Cardiac muscle cell (in vitro differentiated cells and primary cell): ENCODE measurements at regions not wholly inside any gene's neighbourhood (a gene's known extent, or its start where the extent isn't known, plus 50 kb on each side); places are given as distances from the start of the nearest gene placed in this dataset.

ENCODE experiments used
- DNase-seq, 2 donors: peaks; one replicate each; pipeline versions ENCODE4 v3.0.0 to v3.0.0-alpha.2; 2010 to 2017; ENCODE audit warnings: low read depth in 1 of 2, low spot score in 1 of 2
- H3K27ac ChIP-seq: fragments of 200-600 bp; sonication (generic); 2 replicates; pipeline ENCODE4 v1.5.1; 2016
- H3K27me3 ChIP-seq: fragments of 200-600 bp; sonication (generic); 2 replicates; pipeline ENCODE4 v1.6.0; 2016; ENCODE audit warnings: control low read depth
- H3K36me3 ChIP-seq: fragments of 200-600 bp; sonication (generic); 2 replicates; pipeline ENCODE4 v1.5.1; 2016; ENCODE audit warnings: control low read depth
- H3K4me1 ChIP-seq: fragments of 200-600 bp; sonication (generic); 2 replicates; pipeline ENCODE4 v1.8.1; 2017; ENCODE audit warnings: low read depth, mild to moderate bottlenecking, mixed run types
- H3K4me3 ChIP-seq: fragments of 200-600 bp; sonication (generic); 2 replicates; pipeline ENCODE4 v1.5.1; 2016; ENCODE audit warnings: mild to moderate bottlenecking
- H3K9me3 ChIP-seq: fragments of 200-600 bp; sonication (generic); 2 replicates; pipeline ENCODE4 v1.5.1; 2017; ENCODE audit warnings: low read depth, mild to moderate bottlenecking, control low read depth
- TF ChIP-seq, protein P1 (sequence below): IDR thresholded peaks from 2 replicates; pipeline ENCODE4 v1.5.1; 2012; ENCODE audit warnings: low read depth, mild to moderate bottlenecking, low read length

DNA sequence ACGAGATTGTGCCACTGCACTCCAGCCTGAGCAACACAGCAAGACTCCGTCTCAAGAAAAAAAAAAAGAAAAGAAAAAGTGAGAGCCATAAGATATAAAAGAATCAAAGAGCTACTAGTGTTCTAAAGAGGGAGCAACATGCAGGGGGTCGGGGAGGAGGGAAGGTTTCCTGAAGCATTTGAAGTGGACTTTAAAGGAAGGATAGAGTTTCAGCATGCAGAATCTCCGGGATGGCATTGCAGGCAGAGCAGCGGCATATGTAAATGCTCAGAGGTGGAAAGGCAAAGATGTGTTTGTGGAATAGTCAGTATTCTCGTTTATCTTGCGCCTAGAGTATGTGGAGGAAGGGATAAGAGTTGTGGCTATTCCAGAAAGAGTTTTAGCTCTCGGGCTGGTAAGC is 447.6 kb upstream of the NFE2L3 start:
- TF ChIP-seq, protein P1, sequence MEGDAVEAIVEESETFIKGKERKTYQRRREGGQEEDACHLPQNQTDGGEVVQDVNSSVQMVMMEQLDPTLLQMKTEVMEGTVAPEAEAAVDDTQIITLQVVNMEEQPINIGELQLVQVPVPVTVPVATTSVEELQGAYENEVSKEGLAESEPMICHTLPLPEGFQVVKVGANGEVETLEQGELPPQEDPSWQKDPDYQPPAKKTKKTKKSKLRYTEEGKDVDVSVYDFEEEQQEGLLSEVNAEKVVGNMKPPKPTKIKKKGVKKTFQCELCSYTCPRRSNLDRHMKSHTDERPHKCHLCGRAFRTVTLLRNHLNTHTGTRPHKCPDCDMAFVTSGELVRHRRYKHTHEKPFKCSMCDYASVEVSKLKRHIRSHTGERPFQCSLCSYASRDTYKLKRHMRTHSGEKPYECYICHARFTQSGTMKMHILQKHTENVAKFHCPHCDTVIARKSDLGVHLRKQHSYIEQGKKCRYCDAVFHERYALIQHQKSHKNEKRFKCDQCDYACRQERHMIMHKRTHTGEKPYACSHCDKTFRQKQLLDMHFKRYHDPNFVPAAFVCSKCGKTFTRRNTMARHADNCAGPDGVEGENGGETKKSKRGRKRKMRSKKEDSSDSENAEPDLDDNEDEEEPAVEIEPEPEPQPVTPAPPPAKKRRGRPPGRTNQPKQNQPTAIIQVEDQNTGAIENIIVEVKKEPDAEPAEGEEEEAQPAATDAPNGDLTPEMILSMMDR: no peak
- DNase-seq: no peak
- no peak overlapping the region for H3K4me3 ChIP-seq

GRCh38 chr7:25706764-25707163 is 445.2 kb upstream of the NFE2L3 start:
- no peak for DNase-seq
- H3K4me3 ChIP-seq: no peak overlapping the region
- no peaks in the 10 kb centered on the region for H3K27me3 ChIP-seq
- H3K36me3 ChIP-seq: no peaks in the 10 kb centered on the region
- H3K27ac ChIP-seq: no peak overlapping the region
- H3K4me1 ChIP-seq: no peaks in the 10 kb centered on the region
- H3K9me3 ChIP-seq: no peaks in the 10 kb centered on the region
- TF ChIP-seq, protein P1: no peak

More for the DNA sequence above, 447.6 kb upstream of the NFE2L3 start:
- no peaks in the 10 kb centered on the region for H3K36me3 ChIP-seq
- H3K4me1 ChIP-seq: no peaks in the 10 kb centered on the region
- H3K27me3 ChIP-seq: no peaks in the 10 kb centered on the region
- H3K27ac ChIP-seq: no peak overlapping the region
- H3K9me3 ChIP-seq: no peaks in the 10 kb centered on the region

DNA sequence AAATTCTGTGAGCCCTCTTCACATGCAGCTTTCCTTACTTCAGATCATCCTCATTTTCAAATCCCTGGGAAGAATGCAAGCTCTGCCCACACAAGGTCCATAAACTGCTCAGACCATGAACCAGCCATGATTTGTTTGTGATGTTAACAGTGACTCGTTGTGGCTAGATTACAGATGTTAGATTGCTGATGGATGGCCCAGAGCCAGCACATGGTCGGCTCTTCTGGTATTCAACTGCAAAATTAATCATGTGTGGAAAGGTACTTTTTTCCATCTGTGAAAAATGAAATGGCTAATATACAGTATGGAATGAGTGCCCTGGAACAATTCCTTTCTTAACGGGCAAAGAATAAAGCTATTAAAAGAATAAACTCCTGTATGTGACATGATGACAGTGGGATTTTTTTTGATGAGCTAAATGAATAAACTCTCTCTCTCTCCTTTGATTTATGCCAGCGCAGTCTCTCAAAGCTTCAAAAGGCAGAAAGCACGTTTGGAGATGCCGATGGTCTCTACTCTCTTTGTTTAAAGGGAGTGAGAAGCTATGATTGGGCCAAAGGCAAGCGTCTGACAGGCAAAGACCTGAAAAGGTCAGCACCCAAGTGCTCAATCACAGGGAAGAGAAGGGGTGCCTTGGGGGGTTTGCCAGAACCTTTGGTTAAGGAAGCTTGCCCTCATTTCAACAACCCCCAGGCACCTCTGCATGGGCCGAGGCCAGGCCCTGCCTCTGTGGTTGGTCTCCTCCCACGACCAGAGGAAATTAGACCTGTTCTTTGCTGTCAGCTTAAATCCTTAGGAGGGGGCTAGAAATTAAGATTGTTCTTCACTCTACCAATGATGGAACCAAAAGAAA is 444.0 kb upstream of the NFE2L3 start:
- TF ChIP-seq, protein P1: no peak
- no peak overlapping the region for H3K27ac ChIP-seq

DNA sequence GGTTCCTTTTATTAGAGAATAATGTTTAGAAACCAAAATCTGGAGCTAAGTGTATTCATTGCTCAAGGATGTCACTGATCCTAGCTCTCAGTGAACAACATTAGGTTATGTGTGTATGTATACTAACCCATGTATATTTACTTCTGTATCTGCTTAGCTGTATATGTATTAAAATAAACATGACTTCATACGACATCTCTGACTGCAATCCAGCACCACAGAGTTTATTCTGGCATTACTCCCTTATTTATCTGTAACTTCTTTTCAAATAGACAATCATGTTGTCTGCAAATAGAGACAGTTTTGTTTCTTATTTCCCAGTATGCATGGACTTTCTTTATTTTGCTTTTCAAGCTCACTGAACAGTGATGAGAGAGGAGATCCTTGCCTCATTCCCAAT is 441.0 kb upstream of the NFE2L3 start:
- Histone ChIP-seq H3K27me3 (no peaks in the 10 kb centered on the region), H3K4me1 (peaks cover 6% of the 10 kb centered on the region), H3K9me3 (no peaks in the 10 kb centered on the region), H3K27ac (no peak overlapping the region), H3K4me3 (no peak overlapping the region), H3K36me3 (no peaks in the 10 kb centered on the region)
- DNase-seq: no peak
- TF ChIP-seq, protein P1: no peak

More for the DNA sequence above, 444.0 kb upstream of the NFE2L3 start:
- Histone ChIP-seq H3K36me3 (no peaks in the 10 kb centered on the region), H3K4me3 (no peak overlapping the region), H3K27me3 (no peaks in the 10 kb centered on the region), H3K9me3 (no peaks in the 10 kb centered on the region), H3K4me1 (peaks cover 6% of the 10 kb centered on the region)
- DNase-seq: peak in 1 of 2 donors; percentile 36

DNA sequence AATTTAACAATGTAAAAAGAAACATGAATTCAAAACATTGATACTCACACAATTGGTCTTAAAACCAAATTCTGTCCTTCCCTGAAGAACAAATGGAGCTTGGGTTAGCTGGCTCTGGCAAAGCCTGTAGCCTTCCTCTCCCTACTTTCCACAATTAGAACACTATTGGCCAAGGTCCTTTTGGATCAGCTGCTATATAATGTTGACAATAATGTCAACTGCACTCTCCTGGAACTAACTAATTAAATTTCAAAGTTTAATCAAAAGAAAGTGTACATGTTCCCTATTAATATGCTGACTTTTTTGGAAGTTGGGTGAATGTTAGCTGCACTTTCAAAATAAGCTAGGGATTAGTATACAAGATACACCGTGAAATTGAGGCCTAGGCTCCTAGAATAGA is 440.1 kb upstream of the NFE2L3 start:
- TF ChIP-seq, protein P1: no peak
- H3K36me3 ChIP-seq: no peaks in the 10 kb centered on the region
- H3K27me3 ChIP-seq: no peaks in the 10 kb centered on the region
- no peak overlapping the region for H3K27ac ChIP-seq
- no peak for DNase-seq
- H3K9me3 ChIP-seq: no peaks in the 10 kb centered on the region
- H3K4me3 ChIP-seq: no peak overlapping the region
- peaks cover 6% of the 10 kb centered on the region for H3K4me1 ChIP-seq
